GM21619 (cell line): ENCODE measurements at regions not wholly inside any gene's neighbourhood (a gene's known extent, or its start where the extent isn't known, plus 50 kb on each side); places are given as distances from the start of the nearest gene placed in this dataset.

Source experiments
- ATAC-seq: cut with Tn5 transposase; IDR thresholded peaks from one replicate; pipeline ENCODE4 v1.9.1; 2021; ENCODE audit not compliant: unreplicated experiment

- ATAC-seq = no peak
Observed at GRCh38 chr7:10802526-10802925, 171.1 kb upstream of the PHF14 start.

DNA sequence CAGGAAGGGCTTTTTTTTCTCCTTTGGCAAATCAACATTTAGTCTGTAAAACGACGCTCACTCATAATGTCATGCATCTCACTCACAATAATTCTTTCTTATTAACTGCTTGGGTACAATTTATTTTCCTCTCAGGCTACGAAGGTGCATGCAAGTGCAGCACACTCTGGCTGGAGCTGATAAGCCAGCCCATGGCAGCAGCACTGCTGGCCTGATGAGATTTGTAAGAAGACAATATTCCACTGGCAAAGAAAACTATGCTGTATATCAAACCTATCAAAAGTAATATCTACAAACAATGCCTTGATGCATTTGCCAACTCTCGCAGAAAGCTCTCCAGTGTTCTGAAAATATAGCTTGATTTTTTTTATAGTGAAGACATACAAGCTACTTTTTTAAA is 170.0 kb upstream of the PHF14 start:
- no peak for ATAC-seq

DNA sequence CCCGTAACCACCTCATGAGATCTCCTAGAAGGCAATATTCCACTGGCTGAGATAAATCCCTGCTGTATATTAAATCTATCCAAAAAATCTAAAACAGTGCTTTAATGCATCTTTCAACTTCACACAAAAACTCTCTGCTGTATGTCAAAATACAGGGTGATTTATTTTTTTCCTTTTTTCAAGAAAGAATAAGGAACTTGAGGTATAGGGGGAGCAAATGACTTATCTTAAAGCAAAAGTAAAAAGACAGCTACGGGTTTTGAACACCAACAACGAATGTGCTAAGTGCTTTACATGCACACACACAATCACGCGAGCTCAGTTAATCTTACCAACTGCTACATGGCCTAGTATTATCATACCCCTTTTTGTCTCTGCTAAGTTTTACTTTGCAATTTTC is 168.9 kb upstream of the PHF14 start:
- ATAC-seq = no peak

DNA sequence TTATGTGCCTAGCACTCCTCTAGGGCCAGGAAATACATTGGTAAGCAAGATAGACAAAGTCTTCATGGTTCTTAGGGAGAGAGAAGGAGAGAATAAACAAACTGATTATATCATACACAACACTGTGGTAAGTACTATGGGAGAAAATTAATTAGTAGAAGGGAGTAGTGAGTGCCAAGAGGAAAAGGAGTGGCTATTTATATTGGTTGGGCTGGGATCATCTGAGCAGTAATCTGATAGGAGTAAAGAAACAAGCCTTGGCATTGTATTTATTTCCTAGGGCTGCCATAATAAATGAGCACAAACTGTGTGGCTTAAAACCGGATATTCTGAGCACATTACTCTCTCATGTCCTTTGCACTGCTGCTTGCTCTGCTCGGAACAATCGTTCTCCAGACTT is 158.1 kb upstream of the PHF14 start:
- ATAC-seq = no peak

DNA sequence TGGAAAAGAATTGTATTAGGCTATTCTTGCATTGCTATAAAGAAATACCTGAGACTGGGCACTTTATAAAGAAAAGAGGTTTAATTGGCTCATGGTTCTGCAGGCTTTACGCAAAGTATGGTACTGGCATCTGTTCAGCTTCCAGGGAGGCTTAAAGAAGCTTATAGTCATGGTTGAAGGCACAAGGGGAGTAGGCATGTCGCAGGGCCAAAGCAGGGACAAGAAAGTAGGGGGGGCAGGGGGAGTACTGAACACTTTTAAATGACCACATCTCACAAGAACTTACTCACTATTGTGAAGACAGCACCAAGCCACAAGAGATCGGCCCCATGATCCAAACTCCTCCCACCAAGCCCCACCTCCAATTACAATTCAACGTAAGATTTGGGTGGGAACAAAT is 152.5 kb upstream of the PHF14 start:
- no peak for ATAC-seq

DNA sequence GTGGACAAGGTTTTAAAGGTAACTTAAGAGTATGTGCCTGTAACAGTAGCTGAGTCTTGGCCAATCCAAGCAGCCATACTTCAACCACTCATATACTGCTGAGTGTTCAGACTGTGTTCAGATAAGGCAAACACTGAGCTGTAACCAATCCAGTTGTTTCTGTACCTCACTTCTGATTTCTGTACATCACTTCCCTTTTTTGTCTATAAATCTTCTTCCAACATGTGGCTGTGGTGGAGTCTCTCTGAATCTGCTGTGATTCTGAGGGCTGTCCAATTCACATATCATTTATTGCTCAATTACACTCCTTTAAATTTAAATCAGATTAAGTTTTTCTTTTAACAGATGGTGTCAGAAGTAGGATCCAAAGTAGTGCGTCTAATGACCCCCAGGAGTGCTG is 149.5 kb upstream of the PHF14 start:
- ATAC-seq = no peak

DNA sequence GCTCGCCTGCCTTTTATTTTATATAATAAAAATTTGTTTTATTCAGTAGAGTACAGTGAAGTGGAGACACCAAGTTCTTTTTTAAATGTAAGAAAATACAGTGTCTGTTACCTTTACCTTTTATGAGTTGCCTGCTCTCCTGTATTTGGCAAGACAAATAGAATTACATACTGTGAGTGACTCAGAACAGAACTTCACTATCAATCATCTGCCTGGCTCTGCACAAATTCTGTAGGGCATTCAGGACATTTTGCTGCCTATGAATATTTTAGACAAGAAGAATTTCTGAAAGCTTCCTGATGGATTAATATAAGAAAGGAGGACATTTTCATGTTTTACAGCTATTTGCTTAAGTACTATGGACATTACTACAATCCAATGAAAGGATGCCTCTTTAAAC is 135.4 kb upstream of the PHF14 start:
- ATAC-seq = no peak

- ATAC-seq = no peak
Observed at GRCh38 chr7:10845225-10845624, 128.4 kb upstream of the PHF14 start.

DNA sequence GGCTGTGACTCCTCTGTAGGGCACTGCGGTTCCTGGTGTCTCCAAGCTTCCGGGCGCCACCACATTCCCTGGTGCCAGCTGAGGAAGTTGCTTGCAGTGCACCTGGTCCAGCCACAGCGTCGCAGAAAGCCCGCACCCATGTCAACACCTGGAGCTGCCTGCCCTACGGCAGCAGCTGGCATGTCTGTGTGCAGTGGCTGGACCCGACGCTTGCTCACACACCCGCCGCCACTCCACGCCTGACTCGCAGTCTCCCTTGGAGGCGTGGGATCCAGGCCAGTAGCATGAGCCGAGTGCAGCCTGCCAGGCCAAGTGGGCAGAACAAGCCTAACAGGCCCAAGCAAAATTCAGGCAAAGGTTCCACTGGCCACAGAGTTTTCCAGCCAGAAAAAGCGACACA is 118.1 kb upstream of the PHF14 start:
- no peak for ATAC-seq

GRCh38 chr7:10860516-10860915 is 113.2 kb upstream of the PHF14 start:
- ATAC-seq = no peak

DNA sequence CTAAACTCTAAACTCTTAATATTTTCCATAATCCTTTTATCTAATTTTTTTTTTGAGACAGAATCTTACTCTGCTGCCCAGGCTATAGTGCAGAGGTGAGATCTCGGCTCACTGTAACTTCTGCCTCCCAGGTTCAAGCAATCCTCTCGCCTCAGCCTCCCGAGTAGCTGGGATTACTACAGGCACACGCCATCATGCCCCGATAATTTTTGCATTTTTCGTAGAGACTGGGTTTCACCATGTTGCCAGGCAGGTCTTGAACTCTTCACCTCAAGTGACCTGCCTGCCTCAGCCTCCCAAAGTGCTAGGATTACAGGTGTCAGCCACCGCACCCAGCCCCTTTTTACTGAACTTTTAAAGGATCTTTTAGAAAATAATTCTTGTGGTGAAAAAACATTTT is 110.2 kb upstream of the PHF14 start:
- no peak for ATAC-seq

- ATAC-seq = no peak
Observed at GRCh38 chr7:10874666-10875065, 99.0 kb upstream of the PHF14 start.

GRCh38 chr7:10875080-10875479 is 98.6 kb upstream of the PHF14 start:
- no peak for ATAC-seq

DNA sequence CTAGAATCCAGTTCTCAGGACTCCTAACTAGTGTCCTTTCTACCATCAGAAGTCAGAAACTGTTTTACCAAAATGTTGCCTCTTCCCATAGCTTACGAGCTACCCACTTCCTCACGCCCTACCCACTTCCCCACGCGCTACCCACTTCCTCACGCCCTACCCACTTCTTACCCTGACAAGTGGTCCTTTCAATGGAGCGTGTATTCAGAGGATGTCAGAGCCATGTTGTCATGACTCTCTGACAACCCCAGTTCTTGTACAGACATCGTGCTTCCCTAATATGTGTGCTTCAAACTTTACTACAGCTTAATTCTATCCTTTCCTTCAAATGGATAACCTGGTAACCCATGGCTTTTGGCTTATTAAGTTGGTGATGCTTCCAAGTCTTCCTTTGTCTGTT is 84.8 kb upstream of the PHF14 start:
- peak; percentile 32 for ATAC-seq

DNA sequence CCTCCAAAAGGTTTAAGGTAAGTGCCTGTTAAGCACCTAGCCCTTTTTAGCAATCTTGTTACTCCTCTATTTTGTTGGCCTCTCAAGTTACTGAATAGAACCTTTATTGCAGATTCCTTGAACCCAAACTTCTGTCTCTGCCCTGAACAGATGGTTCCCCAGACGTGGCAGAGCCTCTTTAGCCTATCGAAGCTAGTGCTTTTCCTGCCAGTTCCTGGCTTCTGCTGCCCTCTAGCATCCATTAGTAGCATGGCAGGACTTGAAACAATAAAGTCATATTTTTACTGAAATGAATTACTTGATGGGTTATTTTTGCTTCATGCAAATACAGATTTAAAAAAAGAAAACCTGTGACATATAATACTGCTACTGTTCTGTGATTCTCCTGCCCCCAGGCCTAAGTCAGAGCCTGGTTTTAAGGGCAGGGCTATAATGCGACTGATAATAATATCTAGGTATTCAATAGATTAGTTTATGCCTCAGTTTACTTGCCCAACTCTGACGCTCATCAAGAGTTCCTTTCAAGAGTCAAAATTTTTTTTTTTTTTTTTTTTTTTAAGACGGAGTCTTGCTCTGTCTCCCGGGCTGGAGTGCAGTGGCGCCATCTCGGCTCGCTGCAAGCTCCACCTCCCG is 84.3 kb upstream of the PHF14 start:
- peak; percentile 98 for ATAC-seq

DNA sequence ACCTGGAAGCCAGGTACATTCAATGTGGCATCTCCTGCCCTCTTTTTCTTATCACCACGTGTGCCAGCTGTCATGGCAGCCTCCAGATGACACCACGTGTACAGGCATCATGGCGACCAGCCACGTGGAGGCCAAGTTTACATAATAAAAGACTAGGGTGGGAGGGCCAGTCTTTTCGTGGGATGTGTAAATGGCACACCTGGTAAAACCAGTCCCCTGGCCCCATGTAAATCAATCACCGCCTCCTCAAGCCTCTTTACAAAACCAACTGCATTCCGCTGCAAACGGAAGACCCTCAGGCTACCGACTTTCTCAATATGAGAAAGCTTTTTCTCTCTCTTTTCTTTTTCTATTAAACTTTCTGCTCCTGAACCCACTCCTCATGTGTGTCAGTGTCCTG is 65.1 kb upstream of the PHF14 start:
- ATAC-seq = no peak

GRCh38 chr7:10910447-10910846 is 63.2 kb upstream of the PHF14 start:
- ATAC-seq = no peak

DNA sequence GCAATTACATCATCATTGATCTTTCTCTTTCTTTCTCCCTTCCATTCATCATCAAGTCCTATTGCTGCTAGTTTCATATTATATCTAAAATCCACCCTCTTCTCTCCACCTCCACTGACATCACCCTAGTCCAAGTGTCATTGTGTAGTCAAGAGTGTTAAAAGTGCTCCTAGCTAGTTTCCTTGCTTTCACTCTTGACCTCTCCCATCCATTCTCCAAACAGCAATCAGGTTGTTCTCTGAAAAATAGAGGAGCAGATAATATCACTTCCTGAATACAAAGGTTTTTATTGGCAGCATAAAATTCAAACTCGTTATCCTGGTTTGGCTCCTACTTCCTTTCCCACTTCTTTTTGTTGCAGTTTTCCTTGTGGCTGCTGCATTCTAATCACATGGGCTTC is 61.6 kb upstream of the PHF14 start:
- no peak for ATAC-seq

- no peak for ATAC-seq
Observed at GRCh38 chr7:10913457-10913856, 60.2 kb upstream of the PHF14 start.

GRCh38 chr7:10918093-10918590 is 55.5 kb upstream of the PHF14 start:
- ATAC-seq = no peak

DNA sequence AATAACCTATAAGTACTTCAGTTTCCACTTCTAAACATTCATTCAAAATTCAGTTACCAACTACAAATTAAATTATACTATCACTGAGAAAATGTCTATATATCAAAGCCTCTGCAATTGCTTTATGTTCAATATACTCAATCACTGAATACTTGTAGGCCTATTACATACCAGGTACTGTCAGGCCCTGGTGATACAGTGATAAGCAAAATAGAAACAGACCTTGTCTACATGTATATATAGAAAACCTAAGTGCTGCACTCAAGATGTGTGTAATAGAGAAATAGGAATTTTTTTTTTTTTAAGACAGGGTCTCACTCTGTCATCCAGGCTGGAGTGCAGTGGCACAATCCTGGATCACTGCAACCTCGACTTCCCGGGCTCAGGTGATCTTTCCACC is 53.7 kb upstream of the PHF14 start:
- ATAC-seq = no peak
